CD4-positive, alpha-beta T cell treated with Interleukin-4 for 4 hours (primary cell): ENCODE measurements at regions not wholly inside any gene's neighbourhood (a gene's known extent, or its start where the extent isn't known, plus 50 kb on each side); places are given as distances from the start of the nearest gene placed in this dataset.

Source experiments
- DNase-seq: peaks from one replicate; pipeline ENCODE4 v3.0.0-alpha.2; 2020

- no peak for DNase-seq
These were observed 1275.2 kb upstream of the CRIM1 start for GRCh38 chr2:35080231-35080910.

DNA sequence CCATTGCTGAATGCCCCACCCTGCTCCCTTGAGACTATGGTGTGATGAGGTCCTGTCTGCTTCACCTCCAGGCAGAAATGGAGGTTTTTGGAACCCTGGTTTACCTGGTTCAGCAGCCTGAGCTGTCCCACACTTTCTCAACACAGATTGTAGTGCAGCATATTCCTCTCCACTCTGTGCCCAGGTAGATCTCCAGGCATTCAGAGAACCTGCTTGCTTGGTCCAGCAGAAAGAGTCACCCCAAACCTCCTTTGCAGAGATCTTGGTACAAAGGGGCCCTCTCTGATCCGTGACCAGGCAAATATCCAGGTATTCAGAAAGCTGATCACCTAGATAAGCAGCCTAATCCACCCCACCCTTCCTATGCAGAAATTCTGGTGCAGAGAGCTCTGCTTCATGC lies 1288.2 kb upstream of the CRIM1 start:
- DNase-seq = no peak

GRCh38 chr2:35063836-35064235 lies 1291.7 kb upstream of the CRIM1 start:
- DNase-seq = no peak

DNA sequence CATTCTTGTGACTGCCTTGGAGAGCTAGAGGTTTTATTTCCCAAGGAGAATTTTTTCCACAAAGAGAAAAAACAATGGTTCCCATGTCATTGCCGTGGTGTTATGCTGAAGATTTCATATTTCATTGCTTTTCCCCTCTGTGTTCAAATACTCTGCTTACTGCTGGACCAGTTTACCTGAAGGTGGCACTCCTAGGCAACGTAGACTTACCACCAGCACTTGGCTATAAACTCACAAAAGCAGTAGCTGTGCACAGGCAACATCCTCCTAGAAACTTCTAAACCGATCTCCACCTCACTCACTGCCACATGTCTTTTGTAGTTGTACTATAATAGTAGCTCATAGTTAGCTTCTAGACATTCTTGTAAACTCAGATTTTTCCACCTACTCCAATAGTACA lies 1319.7 kb upstream of the CRIM1 start:
- DNase-seq = no peak

DNA sequence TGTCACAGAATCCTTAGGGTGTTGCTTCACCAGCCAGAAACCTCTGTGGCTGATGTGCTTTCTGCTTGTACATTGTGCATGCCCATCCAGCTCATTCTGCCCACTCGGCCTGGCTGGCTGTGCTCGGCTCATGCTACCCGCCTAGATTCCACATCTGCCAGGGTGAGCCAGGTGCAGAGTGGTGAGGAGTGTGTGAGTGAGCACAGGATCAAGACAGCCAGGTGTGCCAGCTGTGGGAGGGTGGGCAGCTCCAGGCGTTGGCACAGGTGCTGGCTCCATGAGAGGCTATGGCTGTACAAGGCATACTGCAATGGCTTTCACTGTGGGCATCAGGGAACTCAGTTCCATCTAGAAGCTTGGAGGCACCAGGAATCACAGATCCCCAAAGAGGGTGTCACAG lies 1321.8 kb upstream of the CRIM1 start:
- no peak for DNase-seq

- DNase-seq = no peak
These were observed 1332.0 kb upstream of the CRIM1 start for GRCh38 chr2:35023545-35023944.

GRCh38 chr2:35000453-35000852 lies 1355.1 kb upstream of the CRIM1 start:
- no peak for DNase-seq

DNA sequence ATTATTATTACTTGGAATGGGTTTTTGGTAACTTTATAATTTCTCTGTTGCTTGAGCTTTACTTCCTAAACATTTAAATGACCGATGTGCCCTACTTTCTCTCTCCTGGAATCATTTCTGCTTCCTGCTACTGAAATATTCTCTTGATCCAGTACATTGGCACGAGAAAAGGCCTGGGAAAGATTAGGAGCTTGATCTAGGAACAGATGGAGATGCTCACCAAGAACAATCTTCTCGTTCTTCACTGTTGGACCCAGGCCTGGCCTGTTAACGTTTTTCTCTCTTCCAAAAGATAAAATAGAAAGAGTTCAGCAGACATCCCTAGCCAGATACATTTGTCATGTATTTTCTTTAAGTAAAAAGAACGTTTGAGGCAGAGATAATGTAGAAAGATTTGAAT lies 1356.8 kb upstream of the CRIM1 start:
- DNase-seq = no peak

DNA sequence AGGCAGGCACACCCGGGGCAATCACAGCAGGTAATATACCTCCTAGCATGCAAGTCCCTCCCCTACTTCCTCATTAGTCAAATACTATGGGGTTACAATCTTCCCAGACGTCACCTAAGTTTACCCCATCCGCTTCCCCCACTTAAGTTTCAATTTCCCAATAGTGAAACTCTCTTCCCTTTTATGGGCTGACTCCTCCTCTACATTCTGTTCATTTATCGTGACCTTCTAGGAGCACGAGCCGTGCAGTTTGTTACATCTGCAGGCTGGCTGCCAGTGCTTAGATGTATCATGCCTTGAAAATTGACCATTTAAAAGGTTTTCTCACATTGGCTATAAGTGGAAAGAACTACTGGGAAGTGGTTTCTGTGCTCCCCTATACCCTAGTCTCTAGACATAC lies 1357.8 kb upstream of the CRIM1 start:
- no peak for DNase-seq

GRCh38 chr2:34995196-34995595 lies 1360.4 kb upstream of the CRIM1 start:
- DNase-seq = no peak

- DNase-seq = no peak
These were observed 1363.9 kb upstream of the CRIM1 start for GRCh38 chr2:34991508-34992274.

GRCh38 chr2:34985474-34985873 lies 1370.1 kb upstream of the CRIM1 start:
- DNase-seq = no peak

- no peak for DNase-seq
These were observed 1374.9 kb upstream of the CRIM1 start for GRCh38 chr2:34980689-34981088.

DNA sequence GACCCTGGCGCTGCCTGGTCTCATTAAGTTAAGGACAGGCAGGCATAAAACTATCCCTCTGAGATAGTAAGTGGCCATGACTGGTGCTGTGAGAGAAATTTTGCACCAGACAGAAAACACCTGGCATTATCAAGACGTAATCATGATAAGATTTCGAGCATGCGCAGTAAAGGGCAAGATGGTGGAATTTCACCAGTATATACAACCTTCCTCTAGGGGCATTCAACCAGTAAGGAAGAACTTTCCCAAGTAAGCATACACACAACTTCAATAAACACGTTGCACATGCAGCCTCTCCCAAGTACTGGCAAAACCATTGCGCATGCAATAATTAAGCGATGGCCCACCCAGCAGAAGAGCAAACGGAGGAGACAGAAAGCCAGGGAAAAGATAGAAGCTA lies 1376.4 kb upstream of the CRIM1 start:
- DNase-seq = no peak

DNA sequence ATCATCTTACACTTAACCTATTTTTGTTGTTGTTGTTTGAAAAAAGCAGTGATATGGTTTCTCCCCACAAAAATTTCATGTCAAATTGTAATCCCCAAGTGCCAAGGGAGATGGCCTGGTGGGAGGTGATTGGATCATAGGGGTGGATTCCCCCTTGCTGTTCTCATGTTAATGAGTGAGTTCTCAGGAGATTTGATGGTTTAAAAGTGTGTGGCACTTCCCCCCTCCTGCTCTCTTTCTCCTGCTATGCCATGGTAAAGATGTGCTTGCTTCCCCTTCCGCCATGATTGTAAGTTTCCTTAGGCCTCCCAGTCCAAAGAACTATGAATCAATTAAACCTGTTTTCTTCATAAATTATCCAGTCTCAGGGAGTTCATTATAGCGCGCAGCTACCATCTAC lies 1362.7 kb upstream of the FAM98A start:
- DNase-seq = no peak

DNA sequence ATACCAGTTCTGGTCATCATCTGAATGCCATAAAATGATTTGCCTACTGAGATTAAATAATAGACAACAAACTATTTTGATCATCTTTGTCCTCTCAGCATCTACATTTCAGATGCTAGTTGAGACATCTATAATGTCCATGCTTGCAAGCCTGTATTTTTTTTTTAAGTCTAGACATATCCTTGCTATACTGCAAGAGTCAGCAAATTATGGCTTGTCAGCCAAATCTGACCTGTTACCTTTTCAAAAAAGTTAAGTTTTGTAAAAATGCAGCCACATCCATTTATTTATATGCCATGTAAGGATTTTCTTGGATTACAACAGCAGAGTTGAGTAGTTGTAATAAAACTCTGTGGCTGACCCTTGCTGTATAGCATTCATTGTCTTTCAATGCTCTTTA lies 1355.7 kb upstream of the FAM98A start:
- DNase-seq = no peak

DNA sequence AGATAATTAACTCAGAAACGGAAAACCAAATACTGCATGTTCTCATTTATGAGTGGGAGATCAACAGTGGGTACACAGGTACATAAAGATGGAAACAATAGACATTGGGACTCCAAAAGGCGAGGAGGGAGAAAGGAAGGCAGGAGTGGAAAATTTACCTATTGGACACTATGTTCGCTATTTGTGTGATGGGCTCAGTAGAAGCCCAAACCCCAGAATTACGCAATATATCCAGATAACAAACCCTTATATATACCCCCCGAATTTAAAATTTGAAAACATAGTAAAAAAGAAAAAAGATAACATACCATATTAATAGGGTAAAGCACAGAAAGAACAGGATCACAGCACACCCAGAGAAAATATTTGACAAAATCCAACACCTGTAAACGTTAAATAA lies 1351.7 kb upstream of the FAM98A start:
- no peak for DNase-seq

- no peak for DNase-seq
These were observed 1350.2 kb upstream of the FAM98A start for GRCh38 chr2:34949316-34949715.

DNA sequence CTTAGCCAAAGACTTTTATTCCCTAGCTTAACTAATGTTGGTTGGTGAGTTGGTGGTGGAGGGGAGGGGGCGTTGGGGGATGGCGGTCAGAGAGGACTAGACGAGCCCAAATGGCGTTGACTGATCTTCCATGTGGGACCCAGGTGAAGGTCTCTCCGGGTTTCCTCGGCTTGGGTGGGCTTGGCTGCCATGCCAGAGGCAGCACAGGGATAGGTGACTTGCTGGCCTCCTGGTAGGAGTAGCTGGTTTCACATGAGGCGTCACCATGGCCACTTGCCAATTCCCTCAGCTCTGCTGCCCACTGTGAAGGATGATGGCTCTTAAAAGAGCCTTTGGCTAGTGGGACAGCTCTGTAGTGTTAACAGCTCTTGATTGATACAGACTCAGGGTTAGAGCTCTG lies 1337.0 kb upstream of the FAM98A start:
- no peak for DNase-seq

GRCh38 chr2:34912084-34912483 lies 1313.0 kb upstream of the FAM98A start:
- no peak for DNase-seq

GRCh38 chr2:34909992-34910705 lies 1311.0 kb upstream of the FAM98A start:
- DNase-seq = no peak

DNA sequence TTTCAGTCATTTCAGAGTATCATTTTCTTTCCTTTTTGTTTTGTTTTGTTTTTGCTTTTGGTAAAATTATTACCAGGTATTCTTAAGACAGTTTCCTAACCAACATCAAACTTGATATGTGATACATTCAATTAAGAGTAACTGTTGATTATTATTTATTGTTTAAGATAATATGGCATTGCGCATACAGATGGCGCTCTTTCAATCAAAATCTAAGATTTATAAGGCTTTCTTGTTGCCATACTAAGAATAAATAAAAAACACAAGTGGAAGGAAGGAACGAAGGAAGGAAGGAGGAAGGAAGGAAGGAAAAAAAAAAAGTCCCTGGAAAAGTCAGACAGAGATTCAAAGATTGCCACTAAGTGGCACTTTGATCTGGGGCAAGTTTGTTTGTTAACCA lies 1308.7 kb upstream of the FAM98A start:
- no peak for DNase-seq

- DNase-seq = no peak
These were observed 1302.6 kb upstream of the FAM98A start for GRCh38 chr2:34901739-34902138.

GRCh38 chr2:34899079-34899478 lies 1300.0 kb upstream of the FAM98A start:
- DNase-seq = no peak
